GM10266 (cell line): ENCODE measurements at regions not wholly inside any gene's neighbourhood (a gene's known extent, or its start where the extent isn't known, plus 50 kb on each side); places are given as distances from the start of the nearest gene placed in this dataset.

Source experiments
- DNase-seq: peaks from one replicate; pipeline ENCODE4 v3.0.0; 2012; ENCODE audit errors: extremely low spot score
- TF ChIP-seq, protein P1 (sequence below): IDR thresholded peaks from 2 replicates; pipeline ENCODE4 v1.5.1; 2012; ENCODE audit warnings: mild to moderate bottlenecking, low read depth; ENCODE audit not compliant: control insufficient read depth, insufficient read depth; ENCODE audit errors: missing control alignments

DNA sequence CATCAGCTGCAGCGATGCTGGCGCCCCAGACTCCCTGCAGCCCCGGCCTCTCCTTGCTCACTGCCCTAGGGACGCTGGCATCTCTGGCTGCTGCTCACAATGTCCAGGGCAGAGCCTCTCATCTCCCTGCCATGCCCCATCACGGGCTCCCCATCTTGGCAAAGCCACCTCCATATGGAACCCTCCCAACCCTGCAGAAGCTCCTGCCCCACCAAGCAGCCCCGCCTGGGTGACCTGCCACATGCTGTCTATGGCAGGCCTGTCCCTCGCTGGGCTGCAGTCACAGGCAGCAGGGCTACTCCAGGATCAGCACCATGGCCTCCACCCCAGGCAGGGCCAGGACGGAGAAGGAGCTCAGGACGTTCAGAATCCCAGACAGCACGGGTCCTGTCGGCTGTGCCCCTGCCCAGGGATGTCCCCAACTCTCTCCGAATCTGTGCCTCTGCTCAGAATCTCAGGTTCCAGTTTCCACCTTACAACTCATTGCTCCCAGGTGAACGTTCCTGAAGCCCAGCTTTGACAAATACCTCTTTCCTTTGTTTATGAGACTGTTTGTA is 58.4 kb downstream of the PLXNA1 start:
- TF ChIP-seq, protein P1, sequence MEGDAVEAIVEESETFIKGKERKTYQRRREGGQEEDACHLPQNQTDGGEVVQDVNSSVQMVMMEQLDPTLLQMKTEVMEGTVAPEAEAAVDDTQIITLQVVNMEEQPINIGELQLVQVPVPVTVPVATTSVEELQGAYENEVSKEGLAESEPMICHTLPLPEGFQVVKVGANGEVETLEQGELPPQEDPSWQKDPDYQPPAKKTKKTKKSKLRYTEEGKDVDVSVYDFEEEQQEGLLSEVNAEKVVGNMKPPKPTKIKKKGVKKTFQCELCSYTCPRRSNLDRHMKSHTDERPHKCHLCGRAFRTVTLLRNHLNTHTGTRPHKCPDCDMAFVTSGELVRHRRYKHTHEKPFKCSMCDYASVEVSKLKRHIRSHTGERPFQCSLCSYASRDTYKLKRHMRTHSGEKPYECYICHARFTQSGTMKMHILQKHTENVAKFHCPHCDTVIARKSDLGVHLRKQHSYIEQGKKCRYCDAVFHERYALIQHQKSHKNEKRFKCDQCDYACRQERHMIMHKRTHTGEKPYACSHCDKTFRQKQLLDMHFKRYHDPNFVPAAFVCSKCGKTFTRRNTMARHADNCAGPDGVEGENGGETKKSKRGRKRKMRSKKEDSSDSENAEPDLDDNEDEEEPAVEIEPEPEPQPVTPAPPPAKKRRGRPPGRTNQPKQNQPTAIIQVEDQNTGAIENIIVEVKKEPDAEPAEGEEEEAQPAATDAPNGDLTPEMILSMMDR = no peak
- no peak for DNase-seq

DNA sequence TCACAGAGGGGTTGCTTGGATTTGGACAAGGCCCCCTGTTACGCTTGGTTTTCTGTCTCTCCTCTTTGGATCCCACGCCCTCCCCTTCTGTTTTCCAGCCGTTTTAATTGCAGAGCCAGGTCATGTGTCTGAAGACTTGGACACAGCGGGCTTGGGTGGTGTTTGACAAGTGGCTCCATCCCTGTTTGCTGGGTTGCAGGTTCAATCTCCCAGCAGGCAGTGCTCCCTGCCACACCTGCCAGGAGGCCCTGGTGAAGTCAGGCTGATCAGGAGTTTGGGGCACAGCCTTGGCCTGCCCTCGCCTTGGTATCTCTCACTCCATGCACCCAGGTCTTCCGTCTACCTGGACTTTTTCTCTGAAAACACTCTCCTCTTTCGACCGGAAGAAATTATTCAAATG is 59.0 kb downstream of the PLXNA1 start:
- no peak for DNase-seq
- TF ChIP-seq, protein P1 = no peak

DNA sequence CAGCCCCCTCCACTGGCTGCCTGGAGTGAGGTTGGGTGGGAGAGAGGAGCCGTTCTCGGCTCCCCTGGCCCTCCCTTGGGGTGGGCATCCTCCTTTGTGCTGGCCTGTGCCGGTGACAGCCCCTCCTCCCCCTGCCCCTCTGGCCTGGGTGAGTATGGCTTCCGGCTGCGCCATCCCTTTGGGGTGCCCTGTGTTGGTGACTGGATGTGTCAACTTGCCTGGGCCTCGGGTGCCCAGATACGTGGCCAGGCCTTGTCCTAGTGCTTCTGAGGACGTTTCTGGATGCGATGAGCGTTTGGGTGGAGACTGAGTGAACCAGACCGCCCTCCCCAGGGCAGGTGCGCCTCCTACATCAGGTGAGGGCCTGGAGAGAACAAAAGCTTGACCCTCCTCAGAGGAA is 59.7 kb downstream of the PLXNA1 start:
- TF ChIP-seq, protein P1 = no peak
- no peak for DNase-seq

DNA sequence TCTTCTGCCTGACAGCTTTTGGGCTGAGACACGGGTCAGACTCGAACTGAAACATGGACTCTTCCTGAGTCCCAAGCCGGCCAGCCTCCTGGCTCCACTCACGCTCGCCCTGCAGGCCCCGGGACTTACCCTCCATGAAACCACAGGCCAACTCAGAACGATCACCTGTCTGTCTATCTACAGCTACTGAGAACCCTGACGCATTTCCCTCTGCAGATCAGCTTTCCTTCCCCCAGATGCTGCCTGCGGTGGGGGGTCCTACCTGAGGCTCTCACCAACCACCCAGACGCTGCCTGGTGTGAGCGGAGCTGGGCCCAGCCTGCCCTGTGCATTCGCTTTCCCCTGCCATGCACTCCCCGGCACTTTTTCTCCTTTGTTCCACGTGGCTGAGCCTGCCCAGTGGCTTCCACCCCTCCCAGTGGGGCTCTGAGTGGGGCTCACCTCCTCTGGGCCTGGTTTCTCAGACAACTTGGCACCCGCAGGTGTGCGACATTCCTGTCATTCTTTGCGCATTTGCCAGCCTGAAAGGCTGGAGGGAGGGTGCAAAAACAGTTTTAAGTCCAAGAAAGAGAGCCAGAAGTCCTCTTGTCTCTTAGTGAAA is 60.2 kb downstream of the PLXNA1 start:
- TF ChIP-seq, protein P1 = no peak
- no peak for DNase-seq

DNA sequence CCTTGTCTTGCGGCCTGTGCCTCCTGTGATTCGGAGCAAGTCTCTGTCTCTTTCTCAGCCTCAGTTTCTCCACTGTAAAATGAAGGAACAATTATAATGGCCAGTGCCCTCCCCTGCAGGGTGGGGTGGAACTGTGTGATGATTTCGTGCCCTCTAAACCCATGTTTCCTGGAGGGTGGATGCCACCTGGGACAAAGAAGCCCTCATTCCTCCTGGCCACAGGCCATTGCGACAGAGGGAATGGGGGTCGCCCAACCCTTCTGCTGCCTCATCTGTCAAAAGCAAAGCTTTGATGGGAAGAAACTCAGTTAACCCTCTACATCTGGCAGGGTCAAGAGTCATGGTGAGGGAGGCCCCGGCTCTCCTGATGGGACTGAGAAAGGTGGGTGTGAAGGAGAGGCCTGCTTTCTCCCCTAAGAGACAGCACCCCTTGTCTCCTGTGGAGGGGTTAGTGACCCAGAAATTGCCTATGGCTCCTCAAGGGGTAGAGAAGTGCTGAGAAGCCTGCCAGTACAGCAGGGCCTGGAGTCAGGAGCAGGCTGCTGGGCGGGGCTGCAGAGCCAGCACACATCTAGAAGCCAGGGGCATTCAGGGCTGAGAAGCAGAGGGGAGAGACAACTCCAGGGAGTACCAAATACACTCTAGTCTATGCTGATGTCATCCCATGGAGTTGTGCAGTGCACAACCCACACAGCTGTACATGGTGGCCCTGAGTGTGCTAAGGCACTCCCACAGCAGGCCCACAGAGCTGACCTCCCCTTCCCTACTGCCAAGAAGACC is 61.0 kb downstream of the PLXNA1 start:
- TF ChIP-seq, protein P1 = no peak
- no peak for DNase-seq

DNA sequence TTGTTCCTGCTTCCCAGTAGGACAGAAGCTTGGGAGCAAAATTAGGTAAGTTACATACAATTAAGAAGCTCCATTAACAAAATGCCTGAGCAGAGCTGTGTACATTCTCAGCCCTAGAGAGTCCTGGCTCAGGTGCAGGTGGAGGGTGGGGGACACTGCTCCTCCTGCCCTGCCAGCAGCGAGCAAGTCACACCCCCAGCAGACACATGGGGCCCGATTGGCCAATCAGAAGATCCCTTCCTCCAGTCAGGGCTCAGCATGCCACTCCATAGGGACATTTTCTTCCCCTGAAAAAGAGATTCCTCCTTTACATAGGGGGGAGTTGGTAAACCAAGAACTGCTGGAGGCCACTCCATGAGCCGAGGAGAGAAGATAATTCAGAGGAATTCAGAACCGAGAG is 62.1 kb downstream of the PLXNA1 start:
- no peak for DNase-seq
- TF ChIP-seq, protein P1 = no peak
